ENCODE measurements at regions not wholly inside any gene's neighbourhood (a gene's known extent, or its start where the extent isn't known, plus 50 kb on each side); places are given as distances from the start of the nearest gene placed in this dataset.

- Histone ChIP-seq H3K4me2 (ENCODE audit: low read depth, low read length) (no peak overlapping the region), H3K9me3 (ENCODE audit: low read length) (peaks cover 94% of the 10 kb centered on the region), H3K27ac (ENCODE audit: extremely low read length, insufficient read depth, low read length) (no peak overlapping the region), H3K4me3 (replicated peaks in 1 of 3; ENCODE audit: insufficient read depth in 1 of 3, low read depth in 2 of 3, low read length in 3 of 3) (no peak overlapping the region), H3K36me3 (replicated peaks in 1 of 2; ENCODE audit: control insufficient read depth in 1 of 2, insufficient read depth in 2 of 2, low read length in 2 of 2) (no peaks in the 10 kb centered on the region), H3K4me1 (ENCODE audit: insufficient read depth, low read length) (no peaks in the 10 kb centered on the region), H3K79me2 (ENCODE audit: insufficient read depth, low read length) (no peaks in the 10 kb centered on the region), H4K20me1 (ENCODE audit: insufficient read depth, low read length) (no peaks in the 10 kb centered on the region), H3K9ac (ENCODE audit: insufficient read depth, low read depth, low read length) (no peak overlapping the region), H3K27me3 (ENCODE audit: control insufficient read depth in 1 of 2, insufficient read depth in 2 of 2, low read length in 2 of 2) (no peaks in the 10 kb centered on the region; a peak in 1 of 5 replicates), H2AFZ (ENCODE audit: low read length) (no peak overlapping the region)
- in situ Hi-C loops (cut with HindIII; ENCODE audit: extremely low pct_ligation_motif_present, low pct_unique_long_range_greater_than_20kb) (no loop called here), intact Hi-C loops (cut with micrococcal nuclease; ENCODE audit: unreplicated experiment) (no loop called here)
- no TSS peak for BruUV-seq (replicated peaks)
- FAIRE-seq (no peak), ATAC-seq (no peak), DNase-seq (ENCODE audit: low spot score) (no peak)
- 72% methylated on average over 7 of the region's 11 CpGs for whole genome bisulfite sequencing (ENCODE audit: low lambda C conversion rate)
- ChIA-PET CTCF (ENCODE audit: low intra/inter-chr PET ratio, low total read pairs) (no interaction called here), POLR2A (no interaction called here)
- TF ChIP-seq ZNF253 (CRISPR knock-in tag; IDR thresholded peaks at IDR 0.05; ENCODE audit: borderline replicate concordance) (no peak), SSRP1 (CRISPR knock-in tag; IDR thresholded peaks at IDR 0.05) (no peak), ISL2 (CRISPR knock-in tag; IDR thresholded peaks at IDR 0.05) (no peak), FOXK2 (IDR thresholded peaks at IDR 0.05) (no peak), ZNF644 (CRISPR knock-in tag; IDR thresholded peaks at IDR 0.05; ENCODE audit: low read depth) (no peak), IRF1 (CRISPR knock-in tag; IDR thresholded peaks at IDR 0.05; ENCODE audit: low read depth) (no peak), JUNB (CRISPR knock-in tag; IDR thresholded peaks at IDR 0.05; ENCODE audit: borderline replicate concordance) (no peak), NFIB (CRISPR knock-in tag; IDR thresholded peaks at IDR 0.05; ENCODE audit: borderline replicate concordance) (no peak), ZNF598 (CRISPR knock-in tag; IDR thresholded peaks at IDR 0.05; ENCODE audit: borderline replicate concordance) (no peak), TOPORS (CRISPR knock-in tag; IDR thresholded peaks at IDR 0.05) (no peak), KDM2A (CRISPR knock-in tag; IDR thresholded peaks at IDR 0.05; ENCODE audit: borderline replicate concordance, low read depth) (no peak), ZSCAN21 (CRISPR knock-in tag; IDR thresholded peaks at IDR 0.05; ENCODE audit: borderline replicate concordance) (no peak), HHEX (CRISPR knock-in tag; IDR thresholded peaks at IDR 0.05) (no peak), RNF2 (conservative IDR thresholded peaks at IDR 0.05; ENCODE audit: low read depth) (no peak), ZNF180 (CRISPR knock-in tag; IDR thresholded peaks at IDR 0.05; ENCODE audit: borderline replicate concordance, low read depth) (no peak), RELA (CRISPR knock-in tag; IDR thresholded peaks at IDR 0.05) (no peak), ZNF572 (CRISPR knock-in tag; IDR thresholded peaks at IDR 0.05) (no peak), ZNF557 (CRISPR knock-in tag; IDR thresholded peaks at IDR 0.05) (no peak)
These were observed 485.0 kb downstream of the TAF11L14 start for GRCh38 chr5:18119156-18119785.

All from HepG2 (cell line).